HEK293 (cell line): ENCODE measurements at regions not wholly inside any gene's neighbourhood (a gene's known extent, or its start where the extent isn't known, plus 50 kb on each side); places are given as distances from the start of the nearest gene placed in this dataset.

Experiments
- AEBP2 ChIP-seq: fragments of 450-650 bp; formaldehyde crosslinking; IDR thresholded peaks from 2 replicates; pipeline ENCODE4 v1.5.1; 2016; ENCODE audit warnings: missing biosample characterization, missing genetic modification characterization, borderline replicate concordance
- GLI2 ChIP-seq: fragments of 450-650 bp; formaldehyde crosslinking; IDR thresholded peaks from 2 replicates; pipeline ENCODE4; 2017; ENCODE audit warnings: missing biosample characterization, missing genetic modification characterization, low read depth, borderline replicate concordance
- HOXC10 ChIP-seq: sonication (generic); formaldehyde crosslinking; IDR thresholded peaks from 2 replicates; pipeline ENCODE4 v1.8.1; 2023; ENCODE audit warnings: mild to moderate bottlenecking, missing genetic modification reagents
- KLF16 ChIP-seq: fragments of 450-650 bp; formaldehyde crosslinking; IDR thresholded peaks from 2 replicates; pipeline ENCODE4 v1.5.1; 2017; ENCODE audit warnings: missing biosample characterization, missing genetic modification characterization
- PRDM4 ChIP-seq: fragments of 450-650 bp; formaldehyde crosslinking; IDR thresholded peaks from 2 replicates; pipeline ENCODE4 v1.5.1; 2017; ENCODE audit warnings: missing biosample characterization, missing genetic modification characterization
- ZBTB20 ChIP-seq: fragments of 450-650 bp; formaldehyde crosslinking; IDR thresholded peaks from 2 replicates; pipeline ENCODE4 v1.5.1; 2016; ENCODE audit warnings: missing biosample characterization, missing genetic modification characterization
- ZBTB26 ChIP-seq: fragments of 450-650 bp; formaldehyde crosslinking; optimal IDR thresholded peaks from 2 replicates; pipeline ENCODE3; 2016; ENCODE audit warnings: missing biosample characterization, mild to moderate bottlenecking, missing genetic modification characterization
- ZBTB8A ChIP-seq: fragments of 450-650 bp; formaldehyde crosslinking; IDR thresholded peaks from 2 replicates; pipeline ENCODE4 v1.5.1; 2016; ENCODE audit warnings: missing biosample characterization, missing genetic modification characterization
- ZFP3 ChIP-seq: fragments of 450-650 bp; formaldehyde crosslinking; IDR thresholded peaks from 2 replicates; pipeline ENCODE4 v1.5.1; 2016; ENCODE audit warnings: low read depth, missing biosample characterization, missing genetic modification characterization
- ZIC2 ChIP-seq: fragments of 450-650 bp; formaldehyde crosslinking; IDR thresholded peaks from 2 replicates; pipeline ENCODE4 v1.5.1; 2016; ENCODE audit warnings: missing biosample characterization, missing genetic modification characterization
- ZNF16 ChIP-seq: fragments of 450-650 bp; formaldehyde crosslinking; IDR thresholded peaks from 2 replicates; pipeline ENCODE4 v1.5.1; 2016; ENCODE audit warnings: low read depth, missing biosample characterization, missing genetic modification characterization
- ZNF175 ChIP-seq: fragments of 450-650 bp; formaldehyde crosslinking; IDR thresholded peaks from 2 replicates; pipeline ENCODE4 v1.5.1; 2016; ENCODE audit warnings: missing biosample characterization, missing genetic modification characterization
- ZNF221 ChIP-seq: fragments of 450-650 bp; formaldehyde crosslinking; IDR thresholded peaks from 2 replicates; pipeline ENCODE4 v1.5.1; 2017; ENCODE audit warnings: missing biosample characterization, missing genetic modification characterization, borderline replicate concordance
- ZNF23 ChIP-seq: fragments of 450-650 bp; formaldehyde crosslinking; IDR thresholded peaks from 2 replicates; pipeline ENCODE4 v1.5.1; 2016; ENCODE audit warnings: missing biosample characterization, missing genetic modification characterization, borderline replicate concordance
- ZNF26 ChIP-seq: fragments of 450-650 bp; formaldehyde crosslinking; IDR thresholded peaks from 2 replicates; pipeline ENCODE4 v1.5.1; 2016; ENCODE audit warnings: missing biosample characterization, missing genetic modification characterization
- ZNF311 ChIP-seq: fragments of 450-650 bp; formaldehyde crosslinking; IDR thresholded peaks from 2 replicates; pipeline ENCODE4 v1.5.1; 2017; ENCODE audit warnings: missing biosample characterization, missing genetic modification characterization, borderline replicate concordance
- ZNF501 ChIP-seq: fragments of 450-650 bp; formaldehyde crosslinking; IDR thresholded peaks from 2 replicates; pipeline ENCODE4 v1.5.1; 2016; ENCODE audit warnings: missing biosample characterization, missing genetic modification characterization
- ZNF514 ChIP-seq: fragments of 450-650 bp; formaldehyde crosslinking; IDR thresholded peaks from 2 replicates; pipeline ENCODE4 v1.5.1; 2016; ENCODE audit warnings: missing biosample characterization, missing genetic modification characterization
- ZNF571 ChIP-seq: fragments of 450-650 bp; formaldehyde crosslinking; IDR thresholded peaks from 2 replicates; pipeline ENCODE4 v1.5.0; 2017; ENCODE audit warnings: missing biosample characterization, missing genetic modification characterization
- ZNF621 ChIP-seq: fragments of 450-650 bp; formaldehyde crosslinking; IDR thresholded peaks from 2 replicates; pipeline ENCODE4 v1.5.1; 2017; ENCODE audit warnings: missing biosample characterization, missing genetic modification characterization
- ZNF660 ChIP-seq: fragments of 450-650 bp; IDR thresholded peaks from 2 replicates; pipeline ENCODE4 v1.5.1; 2018; ENCODE audit warnings: missing biosample characterization, mild to moderate bottlenecking, missing genetic modification characterization
- ZNF747 ChIP-seq: fragments of 450-650 bp; formaldehyde crosslinking; IDR thresholded peaks from 2 replicates; pipeline ENCODE4 v1.5.1; 2016; ENCODE audit warnings: missing biosample characterization, missing genetic modification characterization
- ZSCAN23 ChIP-seq: fragments of 450-650 bp; formaldehyde crosslinking; IDR thresholded peaks from 2 replicates; pipeline ENCODE4 v1.5.1; 2016; ENCODE audit warnings: missing biosample characterization, missing genetic modification characterization
- TF ChIP-seq, protein P1 (sequence below): fragments of 450-650 bp; formaldehyde crosslinking; IDR thresholded peaks from 2 replicates; pipeline ENCODE4 v1.5.1; 2017; ENCODE audit warnings: missing biosample characterization, missing genetic modification characterization
- TF ChIP-seq, protein P2 (sequence below): fragments of 450-650 bp; formaldehyde crosslinking; IDR thresholded peaks from 2 replicates; pipeline ENCODE4 v1.5.1; 2017; ENCODE audit warnings: missing biosample characterization, missing genetic modification characterization
- TF ChIP-seq, protein P3 (sequence below): fragments of 450-650 bp; formaldehyde crosslinking; IDR thresholded peaks from 2 replicates; pipeline ENCODE4 v1.5.1; 2016; ENCODE audit warnings: missing biosample characterization, missing genetic modification characterization

- TF ChIP-seq HOXC10: no peak
- no peak for TF ChIP-seq KLF16 (tag by site-specific recombination)
- no peak for TF ChIP-seq ZNF16
- no peak; the same call in 1 of the 2 replicates for TF ChIP-seq ZBTB20 (tag by site-specific recombination)
- TF ChIP-seq ZNF747 (tag by site-specific recombination): no peak
- peak; percentile 84; the same call in 1 of the 2 replicates for TF ChIP-seq ZNF221
- TF ChIP-seq GLI2 (tag by site-specific recombination): peak; percentile 39; the same call in 1 of the 2 replicates
- TF ChIP-seq AEBP2 (tag by site-specific recombination): no peak
- peak; percentile 81 for TF ChIP-seq PRDM4 (tag by site-specific recombination)
- TF ChIP-seq, protein P1, sequence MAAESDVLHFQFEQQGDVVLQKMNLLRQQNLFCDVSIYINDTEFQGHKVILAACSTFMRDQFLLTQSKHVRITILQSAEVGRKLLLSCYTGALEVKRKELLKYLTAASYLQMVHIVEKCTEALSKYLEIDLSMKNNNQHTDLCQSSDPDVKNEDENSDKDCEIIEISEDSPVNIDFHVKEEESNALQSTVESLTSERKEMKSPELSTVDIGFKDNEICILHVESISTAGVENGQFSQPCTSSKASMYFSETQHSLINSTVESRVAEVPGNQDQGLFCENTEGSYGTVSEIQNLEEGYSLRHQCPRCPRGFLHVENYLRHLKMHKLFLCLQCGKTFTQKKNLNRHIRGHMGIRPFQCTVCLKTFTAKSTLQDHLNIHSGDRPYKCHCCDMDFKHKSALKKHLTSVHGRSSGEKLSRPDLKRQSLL (tag by site-specific recombination): no peak; the same call in 1 of the 2 replicates
- TF ChIP-seq ZBTB26 (tag by site-specific recombination): no peak
- TF ChIP-seq, protein P2, sequence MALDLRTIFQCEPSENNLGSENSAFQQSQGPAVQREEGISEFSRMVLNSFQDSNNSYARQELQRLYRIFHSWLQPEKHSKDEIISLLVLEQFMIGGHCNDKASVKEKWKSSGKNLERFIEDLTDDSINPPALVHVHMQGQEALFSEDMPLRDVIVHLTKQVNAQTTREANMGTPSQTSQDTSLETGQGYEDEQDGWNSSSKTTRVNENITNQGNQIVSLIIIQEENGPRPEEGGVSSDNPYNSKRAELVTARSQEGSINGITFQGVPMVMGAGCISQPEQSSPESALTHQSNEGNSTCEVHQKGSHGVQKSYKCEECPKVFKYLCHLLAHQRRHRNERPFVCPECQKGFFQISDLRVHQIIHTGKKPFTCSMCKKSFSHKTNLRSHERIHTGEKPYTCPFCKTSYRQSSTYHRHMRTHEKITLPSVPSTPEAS (tag by site-specific recombination): no peak
- TF ChIP-seq ZNF23 (tag by site-specific recombination): no peak
- no peak for TF ChIP-seq ZNF311 (tag by site-specific recombination)
- no peak for TF ChIP-seq ZSCAN23 (tag by site-specific recombination)
- TF ChIP-seq, protein P3, sequence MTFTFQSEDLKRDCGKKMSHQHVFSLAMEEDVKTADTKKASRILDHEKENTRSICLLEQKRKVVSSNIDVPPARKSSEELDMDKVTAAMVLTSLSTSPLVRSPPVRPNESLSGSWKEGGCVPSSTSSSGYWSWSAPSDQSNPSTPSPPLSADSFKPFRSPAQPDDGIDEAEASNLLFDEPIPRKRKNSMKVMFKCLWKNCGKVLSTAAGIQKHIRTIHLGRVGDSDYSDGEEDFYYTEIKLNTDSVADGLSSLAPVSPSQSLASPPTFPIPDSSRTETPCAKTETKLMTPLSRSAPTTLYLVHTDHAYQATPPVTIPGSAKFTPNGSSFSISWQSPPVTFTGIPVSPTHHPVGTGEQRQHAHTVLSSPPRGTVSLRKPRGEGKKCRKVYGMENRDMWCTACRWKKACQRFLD: no peak
- TF ChIP-seq ZNF175 (tag by site-specific recombination): no peak
- peak; percentile 99 for TF ChIP-seq ZNF660 (tag by site-specific recombination)
- TF ChIP-seq ZFP3 (tag by site-specific recombination): no peak
- TF ChIP-seq ZNF26 (tag by site-specific recombination): no peak
- peak; percentile 71; the same call in 1 of the 2 replicates for TF ChIP-seq ZNF571 (tag by site-specific recombination)
- TF ChIP-seq ZNF514: no peak
- TF ChIP-seq ZIC2 (tag by site-specific recombination): 0 out of 2 replicates have a peak, but pooled peaks have one; percentile 11
- 0 out of 2 replicates have a peak, but pooled peaks have one; percentile 17 for TF ChIP-seq ZNF501 (tag by site-specific recombination)
- no peak for TF ChIP-seq ZNF621 (tag by site-specific recombination)
- peak; percentile 66; the same call in 1 of the 2 replicates for TF ChIP-seq ZBTB8A (tag by site-specific recombination)
Measured at GRCh38 chr5:125198270-125198974, 452.0 kb upstream of the ZNF608 start (continued).
